T-helper 1 cell (primary cell): ENCODE measurements at regions not wholly inside any gene's neighbourhood (a gene's known extent, or its start where the extent isn't known, plus 50 kb on each side); places are given as distances from the start of the nearest gene placed in this dataset.
"Not testable (repeated sequence)": the region's sequence is repeated elsewhere in the genome, so short reads cannot be mapped to it uniquely, and the experiment has no call there.

Source experiments
- DNase-seq, 5 donors: peaks; one replicate each; pipeline ENCODE4 v3.0.0-alpha.2; 2012 to 2020

- DNase-seq, result no peak
Observed at GRCh38 chr10:31188792-31189406, 130.1 kb upstream of the ZEB1 start.

- no peak for DNase-seq
Observed at GRCh38 chr10:31190488-31190887, 128.5 kb upstream of the ZEB1 start.

GRCh38 chr10:31192475-31192874 is 126.5 kb upstream of the ZEB1 start:
- no peak for DNase-seq

GRCh38 chr10:31194986-31195385 is 124.0 kb upstream of the ZEB1 start:
- no peak for DNase-seq

- DNase-seq, result no peak
Observed at GRCh38 chr10:31197886-31198285, 121.1 kb upstream of the ZEB1 start.

DNA sequence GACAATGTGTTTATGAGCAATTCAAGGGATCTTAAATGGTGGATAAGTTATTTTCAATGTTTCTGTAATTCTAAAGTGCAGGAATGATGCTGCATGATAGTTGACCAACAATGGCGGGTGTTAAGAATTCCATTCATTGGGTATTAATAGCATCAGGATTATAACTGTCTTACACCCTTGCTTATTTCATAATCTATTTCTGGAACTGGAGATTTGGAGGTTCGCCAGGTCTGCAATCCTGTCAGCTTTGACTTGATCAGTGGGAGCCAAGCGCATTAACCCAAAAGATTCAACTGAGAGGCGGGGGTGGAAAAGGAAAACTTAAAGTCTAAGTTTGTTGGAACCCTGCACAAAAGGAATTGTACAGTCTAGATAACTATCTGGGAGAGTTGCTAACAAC is 114.9 kb upstream of the ZEB1 start:
- DNase-seq, result no peak

GRCh38 chr10:31207636-31208035 is 111.4 kb upstream of the ZEB1 start:
- no peak for DNase-seq

- DNase-seq, result no peak
Observed at GRCh38 chr10:31209478-31209877, 109.5 kb upstream of the ZEB1 start.

DNA sequence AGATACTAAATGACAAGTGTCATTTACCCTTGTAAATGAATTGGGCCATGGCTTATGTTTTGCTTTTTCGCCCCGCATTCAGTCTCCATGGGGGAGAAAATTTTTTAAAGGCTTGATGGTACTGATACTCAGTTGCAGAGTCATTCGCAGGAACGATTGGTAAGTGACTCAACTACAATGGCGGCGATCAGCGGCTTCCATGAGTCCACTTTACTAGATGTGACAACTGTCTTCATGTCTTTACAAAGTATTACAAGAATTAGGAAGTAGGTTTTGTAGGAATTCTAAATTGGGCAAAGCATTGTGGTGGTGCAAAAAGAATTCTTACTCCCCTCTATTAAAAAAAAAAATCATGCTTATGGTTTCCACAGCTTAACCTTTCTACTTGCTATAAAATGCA is 108.8 kb upstream of the ZEB1 start:
- DNase-seq, result no peak

DNA sequence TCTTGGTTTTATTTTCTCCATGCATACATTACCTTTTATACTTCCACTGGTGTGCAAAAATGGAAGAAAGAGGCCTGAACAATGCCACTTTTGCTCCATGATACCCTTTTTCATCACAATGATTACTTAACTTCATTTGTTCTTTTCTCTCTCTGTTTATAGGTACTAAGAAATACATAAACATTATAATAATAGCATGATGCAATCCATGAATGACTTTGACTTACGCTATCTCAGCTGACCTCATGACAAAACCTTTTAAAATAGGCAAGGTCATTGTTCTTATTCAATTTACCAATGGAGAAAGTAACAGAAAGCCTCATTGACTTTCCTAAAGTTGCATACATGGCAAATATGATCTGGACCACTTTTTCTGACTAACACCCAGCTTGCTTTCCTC is 105.1 kb upstream of the ZEB1 start:
- DNase-seq, result no peak

DNA sequence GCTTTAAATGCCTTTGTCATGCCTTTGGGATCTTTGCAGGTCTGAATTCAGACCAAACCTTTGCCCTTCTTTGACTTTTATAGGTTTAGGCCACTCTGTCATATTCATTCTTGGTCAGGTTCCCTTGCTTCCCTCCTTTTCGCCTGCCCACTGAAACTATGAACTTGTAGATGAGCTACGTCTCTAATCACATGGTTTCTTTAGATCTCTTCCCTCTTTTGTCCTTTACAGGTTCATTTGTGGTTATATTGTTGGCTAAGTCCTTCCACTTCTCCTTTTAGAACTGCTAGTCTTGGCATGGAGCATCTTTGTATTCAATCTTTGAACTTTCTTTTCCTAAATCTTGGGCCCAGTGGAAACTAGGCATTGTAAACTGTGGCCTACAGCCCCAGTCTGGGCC is 104.0 kb upstream of the ZEB1 start:
- no peak for DNase-seq

GRCh38 chr10:31219306-31219705 is 99.7 kb upstream of the ZEB1 start:
- DNase-seq, result no peak

DNA sequence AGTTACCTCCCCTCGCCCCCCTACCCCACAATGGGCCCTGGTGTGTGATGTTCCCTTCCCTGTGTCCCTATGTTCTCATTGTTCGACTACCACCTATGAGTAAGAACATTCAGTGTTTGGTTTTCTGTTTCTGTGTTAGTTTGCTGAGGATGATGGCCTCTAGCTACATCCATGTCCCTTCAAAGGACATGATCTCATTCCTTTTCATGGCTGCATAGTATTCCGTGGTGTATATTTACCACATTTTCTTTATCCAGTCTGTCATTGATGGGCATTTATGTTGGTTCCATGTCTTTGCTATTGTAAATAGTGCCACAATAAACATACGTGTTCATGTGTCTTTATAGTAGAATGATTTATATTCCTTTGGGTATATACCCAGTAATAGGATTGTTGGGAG is 90.2 kb upstream of the ZEB1 start:
- DNase-seq, result not testable (repeated sequence)

DNA sequence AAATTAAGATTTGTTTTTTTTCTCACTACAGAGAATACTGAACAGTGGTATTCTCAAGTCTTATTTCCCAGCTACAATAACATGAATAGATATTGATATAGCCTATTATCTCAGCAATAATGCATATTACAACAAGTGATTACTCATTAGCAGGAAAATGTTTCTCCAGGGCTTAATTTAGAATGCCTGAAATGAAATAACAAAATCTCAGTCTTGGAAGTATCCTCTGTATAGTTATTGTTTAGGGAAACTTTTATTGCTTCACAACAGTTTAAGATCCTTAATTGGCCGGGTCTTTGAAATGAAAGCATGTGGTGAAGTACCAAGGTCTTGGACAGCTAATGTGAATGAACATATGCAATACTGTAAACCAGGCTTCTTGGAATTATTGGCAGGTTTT is 79.1 kb upstream of the ZEB1 start:
- no peak for DNase-seq

DNA sequence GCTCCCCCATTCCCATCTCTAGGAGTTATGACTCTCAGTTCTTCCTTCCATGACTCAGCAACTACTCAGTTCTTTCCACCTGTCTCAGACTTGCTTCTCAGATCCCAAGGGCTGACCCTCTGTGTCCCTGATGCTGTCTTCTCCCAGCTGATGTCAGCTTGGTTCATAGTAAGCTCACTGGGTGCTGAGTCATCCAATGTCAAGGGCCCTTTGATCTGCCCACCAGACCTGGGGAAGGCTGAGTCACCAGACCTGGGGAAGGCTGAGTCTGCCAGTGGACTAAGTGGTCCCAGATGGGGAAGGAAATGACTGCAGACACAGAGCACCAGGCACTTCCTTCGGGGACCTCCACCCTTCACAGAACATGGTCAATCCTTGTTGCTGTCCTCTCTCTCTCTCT is 76.1 kb upstream of the ZEB1 start:
- DNase-seq, result peak in 1 of 5 donors; percentile 43

GRCh38 chr10:31251118-31251517 is 67.9 kb upstream of the ZEB1 start:
- DNase-seq, result not testable (repeated sequence)

DNA sequence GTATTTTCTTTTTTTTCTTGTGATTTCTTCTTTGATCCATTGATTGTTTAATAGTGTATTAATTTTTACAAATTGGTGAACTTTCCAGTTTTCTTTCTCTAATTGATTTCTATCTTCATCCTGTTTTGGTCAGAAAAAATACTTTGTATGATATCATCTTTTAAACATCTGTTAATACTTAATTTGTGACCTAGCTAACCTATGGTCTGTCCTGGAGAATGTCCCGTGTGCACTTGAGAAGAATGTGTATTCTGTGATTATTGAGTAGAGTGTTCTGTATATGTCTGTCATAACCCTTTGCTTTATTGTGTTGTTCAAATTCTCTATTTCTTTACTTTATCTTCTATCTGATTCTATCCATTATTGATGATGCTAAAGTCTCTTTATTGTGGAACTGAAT is 65.8 kb upstream of the ZEB1 start:
- no peak for DNase-seq

- DNase-seq, result no peak
Observed at GRCh38 chr10:31261511-31262311, 57.3 kb upstream of the ZEB1 start.

DNA sequence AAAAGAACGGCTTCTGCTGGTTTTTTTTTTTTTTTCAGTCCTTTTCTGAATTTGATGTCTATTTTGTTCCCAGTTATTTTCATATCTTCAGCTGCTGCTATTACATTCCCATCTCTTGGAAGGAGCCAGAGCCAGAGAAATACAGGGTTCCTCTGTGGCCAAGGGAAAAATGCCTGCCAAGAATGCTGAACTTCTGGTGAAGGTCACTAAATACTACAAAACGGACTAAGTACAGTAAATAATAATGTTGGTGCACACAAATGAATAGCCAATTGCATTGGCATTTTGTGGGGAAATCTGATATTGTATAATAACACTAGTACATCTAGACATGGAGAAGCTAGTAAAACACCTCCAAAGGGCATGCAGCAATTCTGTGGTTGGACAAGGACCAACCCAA is 56.3 kb upstream of the ZEB1 start:
- DNase-seq, result no peak

- DNase-seq, result no peak
Observed at GRCh38 chr10:31263903-31264302, 55.1 kb upstream of the ZEB1 start.

DNA sequence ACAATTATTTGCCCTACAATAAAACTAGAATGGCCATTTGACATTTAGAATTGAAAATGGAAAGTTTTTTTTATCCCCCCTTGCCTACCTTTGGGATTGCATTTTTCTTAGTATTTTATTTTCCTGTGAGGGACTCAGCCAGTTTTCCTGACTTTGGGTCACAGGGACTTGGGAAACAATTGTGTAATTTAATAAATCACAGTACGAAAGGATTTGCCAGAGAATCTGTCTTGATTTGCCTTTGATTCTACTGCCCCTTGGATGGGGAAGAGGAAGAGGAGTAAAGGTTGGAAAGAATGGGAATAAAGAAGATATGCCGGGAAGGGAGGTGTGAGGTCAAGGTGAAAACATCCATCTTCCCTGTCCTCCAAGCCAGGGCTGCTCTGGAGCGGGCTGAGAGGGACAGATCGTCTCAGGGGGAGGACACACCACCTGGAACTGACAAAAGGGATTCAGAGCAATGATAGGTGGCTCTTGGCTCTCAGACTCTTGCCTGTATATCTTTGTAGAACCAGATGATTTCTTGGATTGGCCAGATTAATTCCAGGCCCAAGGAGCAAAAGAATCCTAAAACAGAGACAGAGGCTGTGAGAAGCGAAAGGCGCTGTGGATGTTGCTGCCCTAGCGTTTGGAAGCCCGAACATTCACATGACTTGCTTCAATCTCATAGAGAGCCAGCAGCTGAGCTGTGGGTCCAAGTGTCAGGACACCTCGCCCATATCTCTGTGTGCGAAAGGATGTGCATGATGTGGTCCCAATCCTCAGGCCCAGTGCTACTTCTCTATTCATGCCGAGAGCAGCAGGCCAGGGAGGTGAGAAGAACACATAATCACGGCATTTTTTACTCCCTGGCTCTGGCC is 50.3 kb upstream of the ZEB1 start:
- no peak for DNase-seq
